OCI-LY7 (cell line): ENCODE measurements at regions not wholly inside any gene's neighbourhood (a gene's known extent, or its start where the extent isn't known, plus 50 kb on each side); places are given as distances from the start of the nearest gene placed in this dataset.

Source experiments
- EZH2phosphoT487 ChIP-seq: fragments of 200-600 bp; sonication (generic); IDR thresholded peaks from 2 replicates; pipeline ENCODE4 v1.6.1; 2018; ENCODE audit warnings: low read depth, borderline replicate concordance, mild to moderate bottlenecking, mixed run types, antibody characterized with exemption, low read length, moderate library complexity, mixed read lengths
- TF ChIP-seq, protein P1 (sequence below): fragments of 200-600 bp; sonication (generic); conservative IDR thresholded peaks from 2 replicates; pipeline ENCODE4 v1.5.1; 2014; ENCODE audit warnings: mild to moderate bottlenecking, antibody characterized with exemption, low read length, moderate library complexity, mixed read lengths

DNA sequence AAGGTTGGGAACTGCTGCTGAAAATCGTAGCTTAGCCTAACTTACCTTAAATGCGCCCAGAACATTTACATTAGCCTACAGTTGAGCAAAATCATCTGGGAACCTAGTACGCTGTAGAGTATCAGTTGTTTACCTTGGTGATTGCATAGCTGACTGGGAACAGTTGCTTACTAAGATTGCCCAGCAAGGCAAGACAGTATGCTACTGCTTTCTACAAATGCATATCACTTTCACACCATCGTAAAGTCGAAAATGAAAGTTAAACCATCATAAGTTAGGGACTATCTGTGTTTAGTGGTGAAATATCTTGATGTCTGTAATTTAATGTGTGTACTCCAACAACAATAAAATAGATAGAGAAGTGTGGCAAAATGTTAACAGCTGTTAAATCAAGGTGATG lies 1670.6 kb upstream of the PCDH20 start:
- TF ChIP-seq, protein P1, sequence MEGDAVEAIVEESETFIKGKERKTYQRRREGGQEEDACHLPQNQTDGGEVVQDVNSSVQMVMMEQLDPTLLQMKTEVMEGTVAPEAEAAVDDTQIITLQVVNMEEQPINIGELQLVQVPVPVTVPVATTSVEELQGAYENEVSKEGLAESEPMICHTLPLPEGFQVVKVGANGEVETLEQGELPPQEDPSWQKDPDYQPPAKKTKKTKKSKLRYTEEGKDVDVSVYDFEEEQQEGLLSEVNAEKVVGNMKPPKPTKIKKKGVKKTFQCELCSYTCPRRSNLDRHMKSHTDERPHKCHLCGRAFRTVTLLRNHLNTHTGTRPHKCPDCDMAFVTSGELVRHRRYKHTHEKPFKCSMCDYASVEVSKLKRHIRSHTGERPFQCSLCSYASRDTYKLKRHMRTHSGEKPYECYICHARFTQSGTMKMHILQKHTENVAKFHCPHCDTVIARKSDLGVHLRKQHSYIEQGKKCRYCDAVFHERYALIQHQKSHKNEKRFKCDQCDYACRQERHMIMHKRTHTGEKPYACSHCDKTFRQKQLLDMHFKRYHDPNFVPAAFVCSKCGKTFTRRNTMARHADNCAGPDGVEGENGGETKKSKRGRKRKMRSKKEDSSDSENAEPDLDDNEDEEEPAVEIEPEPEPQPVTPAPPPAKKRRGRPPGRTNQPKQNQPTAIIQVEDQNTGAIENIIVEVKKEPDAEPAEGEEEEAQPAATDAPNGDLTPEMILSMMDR: no peak
- no peak for TF ChIP-seq EZH2phosphoT487
